HEK293 (cell line): ENCODE measurements at regions not wholly inside any gene's neighbourhood (a gene's known extent, or its start where the extent isn't known, plus 50 kb on each side); places are given as distances from the start of the nearest gene placed in this dataset.

ENCODE experiments used
- CTCF ChIA-PET: fragments of 350-600 bp; formaldehyde crosslinking; extraction: SDS; loops from one replicate; lab custom pipeline; 2021; ENCODE audit warnings: antibody characterized with exemption; lab: Yijun Ruan, JAX
- POLR2A ChIA-PET: fragments of 300-600 bp; formaldehyde crosslinking; extraction: SDS; loops from one replicate; lab custom pipeline; 2020; ENCODE audit warnings: antibody characterized with exemption, inconsistent platforms; lab: Yijun Ruan, JAX
- H3K27ac ChIP-seq: fragments of 200-500 bp; sonication (Bioruptor generic); 2 replicates; pipeline ENCODE4 v1.5.1; 2014; ENCODE audit warnings: low read depth, low read length, control low read depth, inconsistent platforms; ENCODE audit errors: extremely low read depth
- H3K36me3 ChIP-seq, 2 experiments: fragments of 200-500 bp in 1 of 2; sonication (Bioruptor generic) in 1 of 2; 1 replicate in 1 of 2; 2 replicates in 1 of 2; pipeline ENCODE4 v1.5.1; 2014 to 2017; ENCODE audit warnings: inconsistent platforms in 2 of 2, low read length in 2 of 2; ENCODE audit not compliant: control insufficient read depth in 2 of 2, insufficient read depth in 1 of 2
- H3K4me1 ChIP-seq: fragments of 200-500 bp; sonication (Bioruptor generic); 2 replicates; pipeline ENCODE4 v1.5.1; 2014; ENCODE audit warnings: mild to moderate bottlenecking, low read length, inconsistent platforms; ENCODE audit not compliant: control insufficient read depth, insufficient read depth
- H3K4me3 ChIP-seq: 2 replicates; pipeline ENCODE4 v1.5.1; 2011; ENCODE audit warnings: low read depth, mild to moderate bottlenecking, control low read depth, low read length, moderate library complexity
- H3K9me3 ChIP-seq: fragments of 200-500 bp; sonication (Bioruptor generic); 2 replicates; pipeline ENCODE4 v1.5.1; 2014; ENCODE audit warnings: low read depth, low read length, inconsistent platforms; ENCODE audit not compliant: control insufficient read depth, insufficient read depth
- PRDM2 ChIP-seq: fragments of 450-650 bp; formaldehyde crosslinking; IDR thresholded peaks from 2 replicates; pipeline ENCODE4 v1.5.1; 2016; ENCODE audit warnings: missing biosample characterization, missing genetic modification characterization, borderline replicate concordance
- RBAK ChIP-seq: fragments of 450-650 bp; formaldehyde crosslinking; IDR thresholded peaks from 2 replicates; pipeline ENCODE4 v1.5.1; 2016; ENCODE audit warnings: missing biosample characterization, missing genetic modification characterization
- REST ChIP-seq: fragments of 450-650 bp; formaldehyde crosslinking; IDR thresholded peaks from 2 replicates; pipeline ENCODE4 v1.5.1; 2016; ENCODE audit warnings: missing biosample characterization, missing genetic modification characterization
- WT1 ChIP-seq: fragments of 450-650 bp; formaldehyde crosslinking; IDR thresholded peaks from 2 replicates; pipeline ENCODE4 v1.5.1; 2016; ENCODE audit warnings: missing biosample characterization, missing genetic modification characterization
- ZNF155 ChIP-seq: fragments of 450-650 bp; formaldehyde crosslinking; IDR thresholded peaks from 2 replicates; pipeline ENCODE4 v1.5.1; 2016; ENCODE audit warnings: missing biosample characterization, missing genetic modification characterization
- ZNF16 ChIP-seq: fragments of 450-650 bp; formaldehyde crosslinking; IDR thresholded peaks from 2 replicates; pipeline ENCODE4 v1.5.1; 2016; ENCODE audit warnings: low read depth, missing biosample characterization, missing genetic modification characterization
- ZNF274 ChIP-seq, 2 experiments: fragments of 200-500 bp in 1 of 2; fragments of 450-650 bp in 1 of 2; sonication (Bioruptor generic) in 1 of 2; formaldehyde crosslinking in 1 of 2; IDR thresholded peaks; 2 replicates each; pipeline versions ENCODE4 v1.5.1 to v1.6.1; 2014 to 2016; ENCODE audit warnings: borderline replicate concordance in 1 of 2, inconsistent platforms in 1 of 2, low read length in 1 of 2, missing biosample characterization in 1 of 2, missing genetic modification characterization in 1 of 2
- ZNF335 ChIP-seq: fragments of 450-650 bp; formaldehyde crosslinking; conservative IDR thresholded peaks from 2 replicates; pipeline ENCODE4 v1.5.1; 2016; ENCODE audit warnings: missing biosample characterization, missing genetic modification characterization
- ZNF37A ChIP-seq: fragments of 450-650 bp; IDR thresholded peaks from 2 replicates; pipeline ENCODE4 v1.5.1; 2018; ENCODE audit warnings: missing biosample characterization, missing genetic modification characterization
- ZNF449 ChIP-seq: fragments of 450-650 bp; formaldehyde crosslinking; IDR thresholded peaks from 2 replicates; pipeline ENCODE4 v1.5.1; 2017; ENCODE audit warnings: missing biosample characterization, mild to moderate bottlenecking, missing genetic modification characterization, moderate library complexity
- ZNF473 ChIP-seq: fragments of 450-650 bp; formaldehyde crosslinking; IDR thresholded peaks from 2 replicates; pipeline ENCODE4 v1.5.1; 2017; ENCODE audit warnings: missing biosample characterization, missing genetic modification characterization
- ZNF488 ChIP-seq: fragments of 450-650 bp; formaldehyde crosslinking; IDR thresholded peaks from 2 replicates; pipeline ENCODE4 v1.5.1; 2016; ENCODE audit warnings: missing biosample characterization, missing genetic modification characterization
- ZNF629 ChIP-seq: fragments of 450-650 bp; formaldehyde crosslinking; IDR thresholded peaks from 2 replicates; pipeline ENCODE4 v1.5.1; 2017; ENCODE audit warnings: missing biosample characterization, missing genetic modification characterization
- ZNF639 ChIP-seq: fragments of 450-650 bp; formaldehyde crosslinking; IDR thresholded peaks from 2 replicates; pipeline ENCODE4 v1.5.1; 2016; ENCODE audit warnings: missing biosample characterization, missing genetic modification characterization
- ZNF677 ChIP-seq: fragments of 450-650 bp; IDR thresholded peaks from 2 replicates; pipeline ENCODE4 v1.5.0; 2018; ENCODE audit warnings: missing biosample characterization, mild to moderate bottlenecking, missing genetic modification characterization, moderate library complexity
- ZSCAN23 ChIP-seq: fragments of 450-650 bp; formaldehyde crosslinking; IDR thresholded peaks from 2 replicates; pipeline ENCODE4 v1.5.1; 2016; ENCODE audit warnings: missing biosample characterization, missing genetic modification characterization
- TF ChIP-seq, protein P1 (sequence below): fragments of 450-650 bp; formaldehyde crosslinking; IDR thresholded peaks from 2 replicates; pipeline ENCODE4 v1.5.1; 2016; ENCODE audit warnings: missing biosample characterization, missing genetic modification characterization, low read depth

GRCh38 chr3:180319461-180319860 is 282.5 kb upstream of the TTC14 start:
- Histone ChIP-seq H3K27ac (no peak overlapping the region), H3K36me3 (no peaks in the 10 kb centered on the region)
- no peak for TF ChIP-seq ZNF274 (IDR thresholded peaks at IDR 0.05; ENCODE audit: low read length)
- no peak for TF ChIP-seq ZNF274 (tag by site-specific recombination; IDR thresholded peaks at IDR 0.05; ENCODE audit: borderline replicate concordance)
- TF ChIP-seq ZNF639: no peak
- no peak for TF ChIP-seq ZNF677 (tag by site-specific recombination)
- no peak for TF ChIP-seq ZNF488 (tag by site-specific recombination)
- no peak for TF ChIP-seq ZNF16 (tag by site-specific recombination)
- TF ChIP-seq, all 188 proteins: peak for 0
- H3K9me3 ChIP-seq: no peaks in the 10 kb centered on the region
- no peaks in the 10 kb centered on the region for H3K4me1 ChIP-seq
- ChIA-PET POLR2A (no interaction called here), CTCF (no interaction called here)
- no peak overlapping the region for H3K4me3 ChIP-seq

DNA sequence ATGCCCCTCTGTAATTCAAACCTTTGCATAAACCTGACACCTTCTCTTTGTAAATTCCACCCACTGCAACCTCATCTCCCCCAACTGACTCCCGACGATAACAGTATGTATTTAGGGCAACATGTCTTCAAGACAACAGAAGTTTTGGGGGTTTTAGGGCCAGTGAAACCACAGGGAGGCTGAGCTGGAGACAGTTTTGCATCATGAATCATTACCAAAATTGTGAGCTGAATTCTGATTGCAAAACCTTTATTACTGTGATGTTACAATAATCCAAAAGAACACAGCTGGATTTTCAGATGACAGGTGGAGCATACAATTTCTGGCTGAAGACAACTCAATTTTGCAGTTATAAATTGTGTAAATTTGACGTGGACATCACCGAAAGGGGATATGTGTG is 281.3 kb upstream of the TTC14 start:
- Histone ChIP-seq H3K36me3 (no peaks in the 10 kb centered on the region), H3K9me3 (no peaks in the 10 kb centered on the region), H3K4me1 (no peaks in the 10 kb centered on the region), H3K27ac (no peak overlapping the region), H3K4me3 (no peak overlapping the region)
- POLR2A ChIA-PET: no interaction called here
- CTCF ChIA-PET: no interaction called here
- TF ChIP-seq REST (no peak), WT1 (no peak), ZNF37A (tag by site-specific recombination) (no peak), ZNF473 (tag by site-specific recombination) (no peak), ZNF274 (IDR thresholded peaks at IDR 0.05; ENCODE audit: low read length) (no peak), ZNF274 (tag by site-specific recombination; IDR thresholded peaks at IDR 0.05; ENCODE audit: borderline replicate concordance) (no peak), ZSCAN23 (tag by site-specific recombination) (no peak), ZNF155 (tag by site-specific recombination) (no peak), RBAK (tag by site-specific recombination) (no peak), ZNF335 (tag by site-specific recombination) (no peak), ZNF629 (tag by site-specific recombination) (no peak), ZNF449 (no peak), PRDM2 (tag by site-specific recombination) (no peak)
- TF ChIP-seq, protein P1, sequence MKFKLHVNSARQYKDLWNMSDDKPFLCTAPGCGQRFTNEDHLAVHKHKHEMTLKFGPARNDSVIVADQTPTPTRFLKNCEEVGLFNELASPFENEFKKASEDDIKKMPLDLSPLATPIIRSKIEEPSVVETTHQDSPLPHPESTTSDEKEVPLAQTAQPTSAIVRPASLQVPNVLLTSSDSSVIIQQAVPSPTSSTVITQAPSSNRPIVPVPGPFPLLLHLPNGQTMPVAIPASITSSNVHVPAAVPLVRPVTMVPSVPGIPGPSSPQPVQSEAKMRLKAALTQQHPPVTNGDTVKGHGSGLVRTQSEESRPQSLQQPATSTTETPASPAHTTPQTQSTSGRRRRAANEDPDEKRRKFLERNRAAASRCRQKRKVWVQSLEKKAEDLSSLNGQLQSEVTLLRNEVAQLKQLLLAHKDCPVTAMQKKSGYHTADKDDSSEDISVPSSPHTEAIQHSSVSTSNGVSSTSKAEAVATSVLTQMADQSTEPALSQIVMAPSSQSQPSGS (tag by site-specific recombination): no peak
